AG10803 (cell line): ENCODE measurements at regions not wholly inside any gene's neighbourhood (a gene's known extent, or its start where the extent isn't known, plus 50 kb on each side); places are given as distances from the start of the nearest gene placed in this dataset.
A peak's percentile ranks its signal among the peaks of the same experiment; 100 is the strongest.

Source experiments
- DNase-seq: peaks from one replicate; pipeline ENCODE4 v3.0.0; 2010; ENCODE audit warnings: low read depth
- H3K4me3 ChIP-seq: 2 replicates; pipeline ENCODE4 v1.5.1; 2011; ENCODE audit warnings: mild to moderate bottlenecking, low read length, control low read depth
- CTCF ChIP-seq: conservative IDR thresholded peaks from 2 replicates; pipeline ENCODE4 v1.5.1; 2011; ENCODE audit warnings: mild to moderate bottlenecking, low read length, control low read depth, inconsistent platforms

- no peak for TF ChIP-seq CTCF
- H3K4me3 ChIP-seq = no peak overlapping the region
- DNase-seq = no peak
These were observed 74.6 kb upstream of the IPO9 start for GRCh38 chr1:201754353-201754752.

GRCh38 chr1:201755200-201755599 is 73.8 kb upstream of the IPO9 start:
- TF ChIP-seq CTCF = no peak
- no peak overlapping the region for H3K4me3 ChIP-seq
- no peak for DNase-seq

GRCh38 chr1:201756406-201756805 is 72.6 kb upstream of the IPO9 start:
- TF ChIP-seq CTCF = no peak
- DNase-seq = peak; percentile 87
- no peak overlapping the region for H3K4me3 ChIP-seq

- no peak overlapping the region for H3K4me3 ChIP-seq
- TF ChIP-seq CTCF = no peak
- no peak for DNase-seq
These were observed 70.4 kb upstream of the IPO9 start for GRCh38 chr1:201758499-201759050.

- no peak for TF ChIP-seq CTCF
- no peak overlapping the region for H3K4me3 ChIP-seq
- DNase-seq = peak; percentile 71
These were observed 69.7 kb upstream of the IPO9 start for GRCh38 chr1:201759194-201759815.

GRCh38 chr1:201760516-201760915 is 68.4 kb upstream of the IPO9 start:
- TF ChIP-seq CTCF = no peak

GRCh38 chr1:201761178-201761577 is 67.8 kb upstream of the IPO9 start:
- no peak for TF ChIP-seq CTCF
- peak; percentile 58 for DNase-seq
- H3K4me3 ChIP-seq = no peak overlapping the region

More at GRCh38 chr1:201760516-201760915, 68.4 kb upstream of the IPO9 start:
- no peak overlapping the region for H3K4me3 ChIP-seq
- DNase-seq = peak; percentile 81
